ENCODE measurements at regions not wholly inside any gene's neighbourhood (a gene's known extent, or its start where the extent isn't known, plus 50 kb on each side); places are given as distances from the start of the nearest gene placed in this dataset.

- TF ChIP-seq CTCF (IDR thresholded peaks at IDR 0.05): no peak
- TF ChIP-seq EP300 (IDR thresholded peaks at IDR 0.05; ENCODE audit: low read depth): no peak
- no peak for TF ChIP-seq POLR2A (IDR thresholded peaks at IDR 0.05)
- TF ChIP-seq POLR2AphosphoS5 (IDR thresholded peaks at IDR 0.05): no peak
Observed at GRCh38 chr4:58325070-58325469, 1214.9 kb upstream of the IGFBP7 start.

Measured in transverse colon (tissue), 4 donors.